ENCODE measurements at regions not wholly inside any gene's neighbourhood (a gene's known extent, or its start where the extent isn't known, plus 50 kb on each side); places are given as distances from the start of the nearest gene placed in this dataset.

- no peak for DNase-seq
These were observed 421.4 kb upstream of the ZWINT start for GRCh38 chr10:56782503-56782902.

- DNase-seq = no peak
These were observed 410.3 kb upstream of the ZWINT start for GRCh38 chr10:56771343-56771742.

- DNase-seq = no peak
These were observed 402.0 kb upstream of the ZWINT start for GRCh38 chr10:56763090-56763489.

DNA sequence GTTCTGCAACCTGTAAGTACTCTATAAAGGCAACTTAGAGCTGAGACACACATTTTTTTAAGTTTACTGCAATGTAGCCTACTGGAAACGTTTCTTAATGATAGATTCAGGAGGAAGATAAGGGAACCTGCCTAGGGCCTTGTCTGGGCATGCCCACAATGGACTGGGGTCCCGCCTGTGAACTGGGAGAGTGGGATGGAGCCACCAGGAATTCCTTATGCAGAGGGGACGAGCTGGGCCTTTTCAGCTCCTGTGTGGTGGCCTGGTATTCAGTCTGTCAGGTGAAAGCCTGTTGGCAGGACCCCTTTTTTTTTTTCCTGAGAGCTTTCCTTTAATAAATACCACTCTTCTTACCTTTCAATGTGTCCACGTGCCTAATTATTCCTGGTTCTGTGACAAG lies 384.4 kb upstream of the ZWINT start:
- DNase-seq = no peak

- DNase-seq = no peak
These were observed 367.3 kb upstream of the ZWINT start for GRCh38 chr10:56728349-56728748.

DNA sequence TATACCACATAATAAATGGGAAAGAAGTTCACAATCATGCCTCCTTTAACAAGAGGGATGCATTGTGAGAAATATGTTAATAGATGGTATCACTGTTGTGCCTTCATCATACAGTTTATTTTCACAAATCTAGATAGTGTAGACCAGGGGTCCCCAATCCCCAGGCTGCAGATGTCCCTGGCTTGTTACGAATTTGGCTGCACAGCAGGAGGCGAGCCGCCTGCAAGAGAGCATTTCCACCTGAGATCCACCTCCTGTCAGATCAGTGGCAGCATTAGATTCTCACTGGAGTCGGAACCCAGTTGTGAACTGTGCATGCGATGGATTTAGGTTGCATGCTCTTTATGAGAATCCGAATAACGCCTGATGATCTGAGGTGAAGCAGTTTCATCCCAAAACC lies 361.9 kb upstream of the ZWINT start:
- DNase-seq = no peak

- no peak for DNase-seq
These were observed 354.2 kb upstream of the ZWINT start for GRCh38 chr10:56715262-56715661.

DNA sequence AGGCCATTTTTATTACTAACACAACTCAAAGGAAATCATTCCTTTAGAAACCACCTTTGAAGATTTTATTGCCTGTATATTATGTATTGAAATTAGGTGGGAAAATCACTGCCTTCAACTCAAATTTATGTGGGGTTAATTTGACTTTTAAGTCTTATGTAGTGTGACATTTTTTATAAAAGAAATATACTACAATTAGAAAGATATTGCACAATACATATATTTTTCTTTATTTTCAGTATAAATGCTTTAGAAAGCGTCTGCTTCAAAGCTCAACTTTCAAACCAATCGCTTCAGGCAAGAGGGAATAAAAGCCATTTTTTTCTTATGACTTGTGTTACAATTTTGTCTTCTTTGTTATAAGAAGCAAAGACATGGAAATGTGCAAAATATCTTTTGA lies 337.4 kb upstream of the ZWINT start:
- no peak for DNase-seq

DNA sequence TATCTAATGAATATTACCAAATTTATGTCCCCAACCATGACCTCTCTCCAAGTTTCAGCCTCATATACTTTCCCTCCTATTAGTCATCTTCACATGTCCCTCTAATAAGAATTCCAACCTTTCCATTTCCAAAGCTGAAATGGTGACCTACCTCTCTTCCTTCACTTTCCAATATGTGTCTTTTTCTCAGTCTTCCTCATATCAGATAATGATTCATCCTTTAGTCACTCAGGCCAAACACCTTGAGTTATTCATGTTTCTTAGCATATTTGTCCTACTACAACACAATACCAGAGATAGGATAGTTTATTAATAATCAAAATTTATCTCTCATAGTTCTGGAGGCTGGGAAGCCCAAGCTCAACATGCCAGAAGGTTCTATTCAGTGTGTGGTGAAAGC lies 318.5 kb upstream of the ZWINT start:
- DNase-seq = no peak

DNA sequence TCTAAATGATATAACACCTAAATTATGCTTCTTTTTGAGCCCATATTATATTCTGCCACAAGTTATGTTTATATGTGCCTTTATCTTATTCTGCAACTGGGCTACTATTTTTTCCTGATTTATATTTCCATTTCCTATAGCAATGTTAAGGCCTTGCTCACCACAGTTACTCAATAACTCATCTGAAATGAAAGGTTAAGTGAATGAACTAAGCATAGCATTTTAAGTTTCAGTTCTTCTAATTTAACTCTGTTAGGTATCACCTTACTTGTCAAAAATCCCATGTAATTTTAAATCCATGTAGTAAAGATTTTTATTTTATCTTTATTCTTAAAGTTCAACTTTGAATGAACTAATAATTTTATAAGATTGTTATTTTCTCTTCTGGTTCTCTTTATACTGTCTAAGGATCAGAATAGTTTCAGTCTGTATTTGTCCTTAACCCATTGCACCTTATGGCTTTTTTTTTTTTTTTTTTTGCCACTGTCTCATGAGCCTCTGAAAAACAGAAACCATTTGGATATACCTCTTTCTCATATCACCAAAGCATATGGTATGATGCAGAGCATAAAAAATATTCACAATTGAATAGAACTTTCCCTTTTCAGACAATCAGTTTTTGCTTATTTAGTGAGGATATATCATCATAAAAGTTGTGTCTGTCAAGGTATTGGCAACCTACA lies 301.8 kb upstream of the ZWINT start:
- DNase-seq = no peak

DNA sequence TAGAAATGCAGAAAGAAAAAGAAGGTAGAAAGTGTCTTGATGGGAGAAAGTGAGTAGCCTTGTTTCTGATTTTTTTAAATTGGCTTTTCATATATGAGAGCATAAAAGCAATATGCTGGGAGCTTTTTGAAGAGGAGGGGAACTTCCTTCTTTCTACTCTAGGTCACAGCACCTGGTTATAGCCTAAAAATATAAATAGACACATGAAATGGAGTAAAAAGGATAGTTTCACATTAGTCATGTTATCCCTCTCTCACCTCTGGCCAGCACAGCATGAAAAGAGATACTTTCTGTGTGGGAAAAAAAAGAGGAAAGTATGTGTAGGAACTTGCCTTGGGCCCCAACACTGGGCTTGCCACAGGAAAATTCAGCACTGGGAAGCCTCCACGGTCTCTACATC lies 292.2 kb upstream of the ZWINT start:
- DNase-seq = no peak

GRCh38 chr10:56646329-56647111 lies 285.5 kb upstream of the ZWINT start:
- DNase-seq = no peak

- DNase-seq = no peak
These were observed 272.9 kb upstream of the ZWINT start for GRCh38 chr10:56633876-56634452.

GRCh38 chr10:56632537-56632936 lies 271.5 kb upstream of the ZWINT start:
- DNase-seq = no peak

GRCh38 chr10:56624082-56624481 lies 263.0 kb upstream of the ZWINT start:
- no peak for DNase-seq

GRCh38 chr10:56623064-56623463 lies 262.0 kb upstream of the ZWINT start:
- no peak for DNase-seq

- no peak for DNase-seq
These were observed 261.4 kb upstream of the ZWINT start for GRCh38 chr10:56622335-56622973.

GRCh38 chr10:56606202-56606601 lies 245.1 kb upstream of the ZWINT start:
- no peak for DNase-seq

GRCh38 chr10:56605051-56605450 lies 244.0 kb upstream of the ZWINT start:
- DNase-seq = no peak

DNA sequence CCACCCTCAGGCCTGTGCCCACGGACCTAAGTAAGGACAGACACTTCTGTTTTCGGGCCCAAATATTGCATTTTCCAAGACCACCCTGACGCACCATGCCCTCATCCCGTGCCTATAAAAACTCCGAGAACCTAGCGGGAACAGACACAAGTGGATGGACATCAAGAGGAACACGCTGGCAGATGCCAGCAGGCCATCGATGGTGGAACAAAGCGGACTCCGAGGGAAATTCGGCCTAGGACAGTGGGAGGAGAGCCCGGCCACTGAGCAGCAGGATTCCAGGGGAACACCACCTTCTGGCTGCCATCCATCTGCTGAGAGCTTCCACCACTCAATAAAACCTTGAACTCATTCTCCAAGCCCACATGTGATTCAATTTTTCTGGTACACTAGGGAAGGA lies 243.6 kb upstream of the ZWINT start:
- no peak for DNase-seq

GRCh38 chr10:56599201-56599600 lies 238.1 kb upstream of the ZWINT start:
- no peak for DNase-seq

- DNase-seq = no peak
These were observed 235.2 kb upstream of the ZWINT start for GRCh38 chr10:56596257-56596656.

- DNase-seq = no peak
These were observed 232.1 kb upstream of the ZWINT start for GRCh38 chr10:56593120-56593519.

GRCh38 chr10:56586461-56586891 lies 225.4 kb upstream of the ZWINT start:
- DNase-seq = no peak
